DMS 273 treated with DMSO at 0.1 percent for 48 hours (cell line): ENCODE measurements at regions not wholly inside any gene's neighbourhood (a gene's known extent, or its start where the extent isn't known, plus 50 kb on each side); places are given as distances from the start of the nearest gene placed in this dataset.

Experiments
- DNase-seq: peaks from one replicate; lab custom pipeline; 2025; lab: John Stamatoyannopoulos, UW

DNA sequence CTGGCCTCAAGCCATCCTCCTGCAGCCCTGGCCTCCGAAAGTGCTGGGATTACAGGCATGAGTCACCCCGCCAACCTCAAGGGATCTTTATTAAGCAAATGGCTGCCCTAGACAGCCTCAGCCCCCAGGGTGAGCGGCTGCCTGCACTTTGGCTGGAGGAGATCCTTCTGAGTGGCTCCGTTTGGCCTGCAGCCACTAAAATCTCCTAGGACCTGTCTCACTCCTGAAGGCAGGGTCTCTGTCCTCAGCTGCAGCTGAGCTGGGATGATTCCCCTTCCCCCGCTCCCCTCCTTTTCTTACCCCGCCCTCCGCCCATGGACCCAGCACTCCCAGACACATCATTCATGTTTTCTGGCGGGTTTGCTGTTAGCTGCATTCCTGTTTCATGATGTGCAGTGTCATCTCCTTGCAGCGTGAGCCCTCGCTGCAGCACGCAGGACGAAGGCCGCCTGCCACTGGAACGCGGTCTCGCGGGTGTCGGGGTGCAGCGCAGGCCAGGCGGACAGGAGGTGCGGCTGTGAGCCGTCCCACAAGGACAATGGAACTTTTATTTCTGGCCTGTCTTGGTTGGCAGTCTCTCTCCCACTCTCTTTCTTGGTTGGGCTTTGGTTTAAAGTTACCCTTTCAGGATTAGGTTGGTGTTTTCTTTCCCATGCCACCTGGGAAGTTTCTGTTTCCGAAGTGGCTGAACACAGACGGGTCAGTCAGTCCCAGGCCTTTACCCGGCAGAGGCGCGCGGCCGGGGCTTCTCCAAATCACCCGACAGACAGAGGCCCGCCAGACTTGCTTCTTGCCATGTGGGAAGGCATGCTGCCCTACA is 137.1 kb downstream of the FOXD1 start:
- DNase-seq: no peak

DNA sequence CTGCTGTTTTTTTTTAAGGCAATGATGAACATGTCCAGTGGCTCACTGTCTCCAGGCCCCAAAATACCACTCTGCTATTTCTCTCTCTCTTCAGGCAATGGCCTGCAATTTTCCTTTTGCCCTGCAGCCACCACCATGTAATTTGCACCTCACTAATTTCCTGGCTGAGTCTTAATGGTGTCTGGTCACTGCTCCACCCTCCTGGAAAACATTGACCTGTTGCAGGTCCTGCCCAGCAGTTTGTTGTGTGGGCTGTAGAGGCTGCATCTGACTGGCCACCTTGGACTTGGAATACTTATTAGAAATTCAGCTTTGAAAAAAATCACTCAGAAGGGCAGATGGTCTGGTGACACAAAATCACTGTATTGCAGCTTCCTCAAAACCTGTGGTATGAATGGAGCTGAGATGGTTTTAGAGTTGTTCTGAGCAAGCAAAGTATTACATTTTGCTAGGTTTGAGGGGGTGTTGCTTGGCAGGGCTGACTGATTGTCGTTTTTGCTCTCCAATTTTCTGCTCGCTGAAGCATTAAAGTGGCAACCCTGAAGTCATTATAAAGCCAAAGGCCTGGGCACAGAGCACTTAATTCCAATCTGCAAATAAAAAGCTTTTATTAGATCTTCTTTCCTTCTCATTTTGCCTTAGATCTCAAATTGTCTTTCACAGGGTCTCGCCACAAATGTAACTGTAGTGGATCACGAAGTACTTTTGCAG is 134.8 kb downstream of the TMEM174 start:
- no peak for DNase-seq

DNA sequence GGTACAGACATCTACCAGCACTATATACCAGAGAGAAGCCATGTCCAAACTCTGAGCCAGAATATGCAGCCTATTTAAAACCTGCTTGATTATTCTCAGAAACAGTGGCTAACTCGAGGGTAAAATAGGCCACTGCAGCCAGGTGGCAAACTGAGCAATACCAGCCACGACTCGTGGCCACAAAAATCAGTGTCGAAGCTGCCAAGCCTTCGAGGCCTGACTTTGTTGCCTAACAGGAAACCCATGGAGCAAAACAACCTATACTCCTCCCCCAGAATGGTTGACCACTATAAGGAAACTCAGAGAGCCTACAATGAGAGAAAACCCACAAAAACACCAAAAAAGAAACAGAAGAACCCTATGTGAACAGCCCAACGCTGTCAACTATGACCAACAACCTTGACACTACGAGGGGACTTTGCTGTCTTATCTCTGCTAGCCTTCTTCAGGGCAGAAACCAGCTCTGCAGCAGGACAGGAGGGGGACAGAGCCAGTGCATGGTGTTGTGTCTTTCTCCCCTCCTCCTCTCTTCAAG is 133.8 kb downstream of the TMEM174 start:
- DNase-seq: no peak

DNA sequence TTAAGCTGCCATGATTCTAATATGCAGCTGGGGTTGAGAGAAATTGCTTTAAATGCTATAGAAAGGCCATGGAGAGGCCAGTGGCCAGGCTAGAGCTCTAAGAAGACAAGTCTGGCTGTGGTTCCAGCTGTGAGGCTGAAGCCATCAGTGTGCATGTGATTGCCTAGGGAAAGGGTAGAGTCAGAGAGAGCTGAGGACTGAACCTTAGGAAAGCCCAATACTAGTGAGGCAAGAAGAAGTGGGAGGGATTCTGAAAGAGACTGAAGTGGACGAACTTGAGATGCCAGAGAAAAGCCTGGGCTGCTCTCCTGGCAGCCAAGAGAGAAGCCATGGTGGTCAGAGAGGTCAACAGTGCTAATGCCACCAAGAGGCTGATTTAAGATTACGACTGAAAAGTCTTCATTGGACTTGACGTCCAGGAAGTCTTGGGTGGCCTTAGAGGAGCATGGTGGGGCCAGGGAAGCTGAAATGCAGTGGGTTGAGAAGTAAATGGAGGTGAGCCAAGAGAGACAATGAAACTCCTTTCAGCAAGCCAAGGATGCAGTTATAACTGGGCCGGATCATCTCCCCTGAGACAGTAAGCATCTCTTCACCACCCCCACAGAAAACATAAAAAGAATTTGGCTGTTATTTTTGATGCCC is 133.2 kb downstream of the TMEM174 start:
- DNase-seq: no peak

DNA sequence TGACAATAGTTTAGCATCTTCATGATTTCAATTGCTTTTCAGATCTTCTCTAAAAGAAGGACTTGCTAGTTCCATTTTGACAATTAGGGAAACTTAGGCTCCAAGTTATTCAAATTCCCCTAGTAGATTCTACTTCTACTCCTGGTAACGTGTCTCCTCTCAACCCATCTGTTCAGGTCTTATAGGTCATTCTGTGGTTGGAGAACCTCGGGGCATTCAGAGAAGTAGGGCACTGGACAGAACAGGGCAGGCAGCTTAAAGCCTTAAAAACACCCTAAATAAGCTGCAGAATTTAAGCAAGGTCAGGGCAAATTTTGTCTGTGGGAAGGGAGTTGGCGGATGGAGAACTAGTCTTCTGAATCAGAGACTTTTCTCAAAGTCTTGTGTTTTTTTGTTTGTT is 132.4 kb downstream of the TMEM174 start:
- DNase-seq: no peak

DNA sequence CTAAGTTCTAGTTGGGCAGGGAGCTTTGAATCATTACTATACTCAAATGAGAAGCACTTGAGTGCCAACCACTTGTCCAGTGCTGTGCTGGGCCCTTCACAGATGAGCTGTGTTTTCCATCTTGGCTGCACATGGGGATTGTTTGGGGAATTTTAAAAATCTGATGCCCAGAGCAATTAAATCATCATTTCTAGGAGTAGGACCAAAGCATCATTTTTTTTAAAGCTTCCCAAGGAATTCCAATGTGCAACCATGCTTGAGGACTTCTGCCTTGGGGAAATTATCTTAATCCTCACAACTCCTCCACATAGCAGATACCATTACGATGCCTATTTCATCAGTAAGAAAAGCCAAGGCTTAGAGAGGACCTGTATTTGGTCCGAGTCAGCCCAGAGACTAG is 131.4 kb downstream of the TMEM174 start:
- DNase-seq: no peak

DNA sequence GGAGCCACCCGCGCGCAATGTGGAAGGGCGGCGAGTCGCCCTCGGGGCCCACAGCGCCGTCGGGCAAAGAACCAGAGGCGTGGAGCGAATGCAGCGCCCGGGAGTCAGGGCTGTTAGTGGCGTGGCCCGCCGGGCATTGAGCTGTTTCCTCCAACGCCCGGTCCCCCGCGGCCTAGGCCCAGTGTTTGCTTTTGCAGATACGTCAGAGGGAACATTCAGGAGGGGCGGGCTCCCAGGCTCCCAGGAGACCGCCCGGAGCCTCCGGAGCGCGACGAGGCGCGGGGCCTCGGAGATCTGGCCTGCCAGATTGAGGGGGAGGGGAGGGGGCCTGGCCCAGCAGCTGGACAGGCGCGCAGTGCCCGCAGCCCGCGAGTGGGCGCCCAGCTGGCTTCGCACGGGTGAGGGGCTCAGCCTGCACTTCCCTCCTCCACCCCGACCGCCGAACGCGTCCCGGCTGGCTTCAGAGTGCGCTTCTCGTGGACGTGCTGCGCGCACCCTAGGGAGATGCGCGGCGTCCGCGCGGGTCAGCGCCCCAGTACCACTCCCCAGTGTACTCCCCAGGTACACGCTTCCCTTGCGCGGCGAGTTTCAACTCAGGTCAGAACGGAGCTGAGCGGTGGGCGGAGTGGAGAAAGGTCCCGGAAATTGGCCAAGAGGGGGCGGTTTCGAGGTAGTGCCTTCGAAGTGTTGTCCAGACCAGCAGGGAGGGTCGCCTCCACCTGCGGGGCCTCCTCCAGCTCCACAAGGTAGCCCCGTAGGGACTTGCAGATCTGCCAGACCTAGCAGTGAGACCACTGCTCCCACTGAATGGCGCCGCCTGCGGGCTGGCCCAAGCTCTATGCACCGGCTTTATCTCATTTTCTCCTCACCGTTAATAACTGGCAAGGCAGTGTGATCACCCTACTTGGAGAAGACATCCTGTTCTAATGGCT is 130.4 kb downstream of the TMEM174 start:
- no peak for DNase-seq

DNA sequence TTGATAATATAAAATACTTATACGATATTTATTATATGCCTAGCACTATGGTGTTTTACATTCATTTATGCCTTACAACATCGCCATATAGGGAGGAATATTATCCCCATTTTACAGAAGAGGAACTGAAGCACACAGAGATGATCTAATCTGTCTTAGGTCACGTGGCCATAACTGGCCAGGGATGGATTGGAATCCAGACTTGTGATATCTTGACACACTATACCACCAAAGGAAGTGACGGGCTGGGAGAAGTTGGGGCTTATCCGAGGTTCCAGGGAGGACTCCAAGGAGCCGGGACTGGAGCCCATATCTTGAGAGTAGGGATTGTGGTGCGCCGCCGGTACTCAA is 129.8 kb downstream of the TMEM174 start:
- no peak for DNase-seq

DNA sequence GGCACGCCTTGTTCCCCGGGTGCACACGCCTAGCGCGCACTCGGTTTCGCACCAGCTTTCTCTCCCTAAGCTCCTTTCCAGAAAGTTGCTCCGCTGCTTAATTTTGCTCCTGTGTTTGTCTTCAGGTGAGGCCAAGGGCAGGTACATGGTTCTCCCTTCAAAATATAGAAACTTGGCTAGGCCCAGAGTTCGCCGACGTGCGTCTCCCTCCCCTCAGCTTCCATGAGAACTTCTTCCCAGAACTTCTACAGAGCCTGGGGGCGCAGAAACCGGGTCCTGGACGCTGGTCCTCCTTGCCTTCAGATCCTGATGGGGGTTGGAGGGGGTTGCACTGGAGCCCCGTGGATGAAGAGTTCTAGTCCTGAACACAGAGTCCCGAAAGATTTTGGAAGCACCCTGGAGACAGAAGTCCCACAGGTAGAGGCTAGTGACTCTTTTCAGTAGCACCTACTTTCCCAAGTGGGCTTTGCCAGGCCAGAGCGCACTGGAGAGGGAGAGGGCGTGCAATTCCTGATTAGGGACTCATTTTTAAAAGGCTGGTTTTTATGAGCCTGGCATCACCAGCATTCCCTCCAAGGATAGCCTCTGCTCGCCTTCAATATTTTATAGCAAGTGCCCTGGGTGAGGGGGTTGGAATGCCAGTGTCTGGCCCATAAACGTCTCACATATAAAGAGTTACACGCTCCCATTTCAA is 128.4 kb downstream of the TMEM174 start:
- no peak for DNase-seq

DNA sequence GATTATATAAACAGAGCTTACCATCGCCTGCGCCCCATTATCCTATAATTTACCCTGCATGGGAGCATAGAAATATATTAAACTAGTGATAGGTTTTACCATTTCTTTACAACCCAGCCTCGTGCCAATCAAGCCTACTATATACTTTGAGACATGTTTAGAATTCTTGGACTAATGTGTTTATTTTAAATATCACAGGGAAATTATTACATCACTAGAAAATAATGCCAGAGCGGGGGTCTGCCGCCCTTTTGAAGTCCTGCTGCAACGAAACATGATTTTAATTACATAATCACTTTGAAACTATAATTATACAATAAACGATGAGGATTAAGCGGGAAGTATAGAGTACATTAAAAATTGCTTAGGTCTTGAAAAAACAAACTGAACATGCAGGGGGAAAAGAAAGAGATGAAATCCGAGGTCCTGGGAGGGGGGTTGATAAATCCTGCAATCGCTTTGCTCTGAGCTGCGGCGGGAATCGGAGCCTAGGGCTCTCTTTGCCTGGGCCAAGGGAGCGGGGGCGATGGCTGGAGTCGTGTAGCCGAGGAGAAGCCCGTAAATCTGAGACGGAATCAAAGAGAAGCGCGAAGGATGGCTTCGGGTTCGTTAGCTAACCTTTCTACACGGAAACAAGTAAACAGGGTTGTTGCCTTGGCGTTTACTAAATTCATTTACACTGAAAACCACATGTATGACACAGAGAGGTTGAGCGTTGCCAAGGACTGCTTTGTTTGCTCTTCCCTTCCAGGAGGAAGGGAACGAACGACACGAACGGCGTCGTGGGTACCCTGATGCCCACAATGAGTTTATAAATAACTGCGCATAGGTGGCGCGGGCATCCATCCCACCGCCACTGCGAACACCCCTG is 127.6 kb downstream of the TMEM174 start:
- no peak for DNase-seq

DNA sequence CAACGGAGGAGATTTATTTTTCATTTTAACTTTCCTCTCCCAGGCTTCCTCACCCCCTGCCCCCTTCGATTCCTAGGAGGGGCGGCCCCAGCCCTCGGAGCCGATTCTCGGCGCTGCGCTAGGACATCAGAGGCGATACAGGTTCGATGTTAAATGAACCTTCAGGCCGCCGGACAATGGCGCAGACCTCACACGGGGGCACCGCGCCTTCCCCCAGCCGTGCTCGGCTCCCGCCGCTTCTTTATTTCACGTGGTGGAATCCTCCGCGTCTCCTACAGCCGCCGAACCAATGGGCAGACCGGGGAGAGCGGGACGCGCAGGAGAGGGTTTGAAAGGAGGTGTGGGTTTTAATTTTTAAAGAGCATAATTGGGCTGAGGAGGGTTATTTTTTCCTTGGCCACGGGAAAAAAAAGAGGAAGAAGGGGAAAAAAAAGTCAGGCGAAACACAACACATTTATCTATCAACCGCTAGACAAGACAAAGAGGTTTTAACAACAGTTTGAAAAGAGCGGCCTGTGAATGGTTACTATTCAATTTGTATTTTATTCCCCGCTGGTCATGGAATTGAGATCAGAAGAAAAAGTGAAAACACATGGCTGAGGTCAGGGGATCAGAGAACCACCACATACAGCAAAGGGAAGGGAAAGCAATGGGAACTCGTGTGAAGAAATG is 126.8 kb downstream of the TMEM174 start:
- no peak for DNase-seq

DNA sequence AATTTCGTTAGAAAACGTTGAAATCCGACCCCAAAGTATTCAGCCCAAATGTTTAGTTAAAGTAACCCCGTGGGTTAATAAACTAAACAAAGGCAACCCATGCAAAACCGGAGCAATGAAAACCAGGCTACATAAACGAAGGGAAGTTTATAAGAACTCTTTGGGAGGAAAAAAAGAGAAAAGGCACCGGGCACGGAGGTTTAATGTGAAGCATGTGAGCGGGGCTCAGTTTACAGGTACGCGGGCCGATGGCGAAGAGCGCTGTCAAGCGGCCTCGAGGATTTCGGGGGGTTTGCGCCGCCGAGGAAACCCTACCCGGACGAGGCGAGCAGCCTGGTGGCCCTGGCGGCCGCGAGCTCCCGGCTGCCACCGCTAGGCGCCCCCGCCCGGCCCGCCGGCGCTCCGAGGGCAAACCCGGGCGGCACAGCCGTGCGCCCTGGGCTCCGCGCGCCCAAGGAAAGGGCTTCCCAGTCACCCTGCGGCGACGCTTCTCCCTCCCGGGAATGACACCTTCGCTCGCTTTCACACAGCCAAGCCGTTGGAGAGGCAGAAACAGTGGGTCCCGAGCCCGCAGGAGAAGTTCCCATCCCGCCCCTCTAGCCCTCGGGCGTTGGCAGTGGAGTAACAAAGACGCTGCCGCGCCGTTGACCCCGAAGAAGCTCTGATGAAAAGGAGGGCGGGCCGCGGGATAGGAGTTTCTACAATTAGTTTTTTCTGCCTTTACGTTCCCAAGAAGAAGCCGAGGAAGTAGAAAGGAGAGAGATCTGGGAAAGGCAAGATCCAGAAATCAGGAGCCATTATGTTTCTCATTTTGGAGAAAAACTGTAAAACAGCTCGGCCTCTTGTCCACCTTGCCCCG is 126.0 kb downstream of the TMEM174 start:
- DNase-seq: no peak

DNA sequence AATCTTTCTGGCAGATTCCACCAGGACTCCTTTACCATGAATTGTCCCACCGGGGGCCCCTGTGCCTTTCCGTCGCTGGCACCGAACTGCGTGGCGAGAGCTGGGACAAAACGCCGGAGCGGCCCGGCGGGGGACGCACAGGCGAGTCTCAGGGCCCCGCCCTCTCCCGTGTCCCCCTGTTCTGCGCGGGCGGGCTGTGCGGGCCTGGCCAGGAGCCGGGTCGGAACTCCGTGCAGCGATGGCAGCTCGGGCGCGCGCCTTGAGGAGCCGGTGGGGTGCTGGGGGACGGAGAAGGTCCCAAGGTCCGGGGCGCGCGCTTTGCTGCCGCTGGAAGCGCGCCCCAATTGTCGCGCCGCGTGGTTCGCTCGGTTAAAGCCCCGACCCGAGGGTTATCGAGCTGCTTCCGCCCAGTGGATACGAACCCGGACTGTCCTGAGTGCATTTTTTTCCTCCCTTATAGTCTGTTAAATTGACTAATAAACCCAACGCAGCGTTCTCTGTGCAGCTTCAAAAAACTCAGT is 125.3 kb downstream of the TMEM174 start:
- DNase-seq: no peak

DNA sequence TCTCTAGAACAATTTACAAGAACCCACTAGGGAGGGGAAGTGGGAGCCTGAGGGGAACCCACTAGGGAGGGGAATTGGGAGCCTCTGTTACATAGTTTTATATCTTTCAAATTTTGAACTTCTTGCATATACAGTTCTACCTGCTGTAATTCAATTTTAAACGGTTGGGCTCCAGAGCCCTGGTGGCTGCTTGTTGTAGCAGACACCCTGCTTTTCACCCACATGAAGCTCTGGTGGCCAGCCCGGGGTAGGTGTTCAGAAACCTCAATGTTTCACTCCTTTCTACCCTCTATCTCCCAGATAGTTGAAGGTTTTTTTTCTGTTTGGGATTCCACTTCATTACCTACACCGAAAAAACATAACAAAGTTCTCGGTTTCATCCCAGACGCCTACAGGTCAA is 124.4 kb downstream of the TMEM174 start:
- no peak for DNase-seq

DNA sequence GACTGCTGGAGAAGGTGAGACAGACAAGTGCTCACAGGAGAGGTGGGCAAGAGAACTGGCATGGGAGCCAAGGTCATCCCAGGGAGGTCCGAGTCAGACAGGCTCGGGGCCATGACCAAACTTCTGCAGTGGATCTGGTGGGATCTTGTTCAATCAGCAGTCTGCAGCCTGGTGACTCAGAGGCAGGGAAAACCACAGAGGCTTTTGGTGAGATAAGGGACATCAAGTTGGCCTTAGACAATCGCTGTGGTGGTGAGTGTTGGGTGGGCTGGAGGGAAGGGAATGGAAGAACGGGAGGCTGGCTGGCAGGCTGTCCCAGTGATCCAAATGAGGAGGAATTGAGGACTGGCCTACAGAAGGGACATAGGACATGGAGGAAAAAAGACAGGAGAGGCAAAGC is 123.8 kb downstream of the TMEM174 start:
- DNase-seq: no peak

DNA sequence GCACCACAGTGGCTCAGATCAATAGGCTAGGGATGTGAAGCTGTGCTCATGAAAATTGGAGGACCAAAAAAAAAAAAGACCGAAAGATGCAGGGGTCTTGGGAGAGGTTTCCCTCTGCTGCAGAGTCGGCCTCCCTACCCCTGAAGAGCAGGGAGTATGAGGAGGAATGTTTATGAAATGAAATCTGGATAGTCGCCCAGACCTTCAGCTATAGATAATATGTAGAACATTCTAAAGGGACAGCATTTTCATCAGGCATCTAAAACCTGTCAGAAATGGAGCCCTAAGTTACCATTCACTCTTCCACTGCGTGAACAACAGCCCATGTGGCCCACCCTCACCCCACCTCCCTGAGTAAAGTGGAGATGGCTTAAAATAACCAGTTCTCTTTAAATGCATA is 122.9 kb downstream of the TMEM174 start:
- no peak for DNase-seq

DNA sequence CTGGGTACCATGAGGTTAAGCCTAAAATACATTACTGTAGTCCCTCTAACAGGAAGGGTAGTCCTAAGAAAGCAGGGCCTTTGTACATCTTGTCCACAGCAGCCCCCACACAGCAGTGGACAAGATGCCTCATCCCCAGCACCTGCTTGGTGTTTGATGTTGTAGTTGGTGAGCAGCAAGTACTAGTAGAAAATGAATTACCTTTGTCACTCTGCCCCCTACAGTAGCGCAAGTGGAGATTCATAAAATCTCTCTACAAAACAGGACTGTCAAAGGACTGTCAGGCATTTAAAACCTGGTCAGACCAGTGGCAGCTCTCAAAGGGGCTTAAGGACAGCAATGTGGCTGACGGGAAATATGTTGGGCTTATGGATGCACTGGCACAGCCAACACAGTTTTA is 122.5 kb downstream of the TMEM174 start:
- peak; percentile 35 for DNase-seq

DNA sequence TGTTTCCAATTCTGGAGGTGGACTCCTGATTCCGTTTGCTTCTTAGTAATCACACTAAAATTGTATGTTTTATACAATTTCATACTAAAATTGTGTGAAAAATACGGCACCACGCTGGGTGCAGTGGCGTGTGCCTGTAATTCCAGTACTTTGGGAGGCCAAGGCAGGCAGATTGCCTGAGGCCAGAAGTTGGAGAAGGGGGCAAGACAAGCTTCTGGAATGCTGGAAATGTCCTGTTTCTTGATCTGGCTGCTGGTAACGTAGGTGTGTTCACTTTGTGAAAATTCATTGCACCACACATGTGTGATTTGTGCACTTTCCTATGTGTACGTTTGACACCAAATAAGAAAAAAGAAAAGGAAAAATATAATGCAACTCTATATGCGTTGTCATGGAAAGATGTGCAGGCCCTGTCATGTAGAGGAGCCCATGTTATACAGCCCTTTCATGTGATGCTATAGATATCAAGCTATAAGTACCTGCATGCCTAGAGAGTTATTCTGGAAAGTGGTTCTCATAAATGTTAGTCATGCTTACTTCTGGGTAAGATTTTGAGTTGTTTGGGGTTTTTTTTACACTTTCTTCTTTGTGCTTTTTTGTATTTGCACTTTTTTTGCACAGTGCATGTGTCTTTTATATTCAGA is 119.9 kb downstream of the TMEM174 start:
- no peak for DNase-seq
